GM19463 (cell line): ENCODE measurements at regions not wholly inside any gene's neighbourhood (a gene's known extent, or its start where the extent isn't known, plus 50 kb on each side); places are given as distances from the start of the nearest gene placed in this dataset.
"Not testable (repeated sequence)": the region's sequence is repeated elsewhere in the genome, so short reads cannot be mapped to it uniquely, and the experiment has no call there.

Source experiments
- ATAC-seq: cut with Tn5 transposase; IDR thresholded peaks from one replicate; pipeline ENCODE4 v1.9.1; 2021; ENCODE audit warnings: mild to moderate bottlenecking, moderate library complexity; ENCODE audit not compliant: unreplicated experiment

DNA sequence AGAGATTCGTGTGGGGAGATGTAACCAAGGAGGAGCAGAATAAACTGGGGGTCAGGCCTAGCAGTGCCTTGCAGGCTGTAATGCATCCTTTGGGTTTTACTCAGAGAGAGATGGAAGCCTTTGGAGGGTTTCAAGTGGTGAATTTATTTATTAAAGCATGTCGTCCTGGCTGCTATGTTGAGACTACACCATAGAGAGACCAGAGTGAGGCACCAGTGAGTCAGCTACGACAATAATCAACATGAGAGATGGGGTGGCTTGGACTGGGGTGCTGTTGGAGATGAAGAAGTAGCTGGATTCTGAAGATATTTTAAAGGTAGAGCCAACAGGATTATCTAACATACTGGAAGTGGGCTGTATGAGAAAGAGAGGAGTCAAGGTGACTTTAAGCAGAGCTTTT, 335.3 kb upstream of the ARHGEF26 start:
- ATAC-seq, result peak; percentile 48

- no peak for ATAC-seq
Observed at GRCh38 chr3:153789380-153789779, 331.8 kb upstream of the ARHGEF26 start.

- not testable (repeated sequence) for ATAC-seq
Observed at GRCh38 chr3:153797056-153797455, 324.1 kb upstream of the ARHGEF26 start.

GRCh38 chr3:153809097-153809496, 312.1 kb upstream of the ARHGEF26 start:
- no peak for ATAC-seq

- no peak for ATAC-seq
Observed at GRCh38 chr3:153818338-153818737, 302.9 kb upstream of the ARHGEF26 start.

DNA sequence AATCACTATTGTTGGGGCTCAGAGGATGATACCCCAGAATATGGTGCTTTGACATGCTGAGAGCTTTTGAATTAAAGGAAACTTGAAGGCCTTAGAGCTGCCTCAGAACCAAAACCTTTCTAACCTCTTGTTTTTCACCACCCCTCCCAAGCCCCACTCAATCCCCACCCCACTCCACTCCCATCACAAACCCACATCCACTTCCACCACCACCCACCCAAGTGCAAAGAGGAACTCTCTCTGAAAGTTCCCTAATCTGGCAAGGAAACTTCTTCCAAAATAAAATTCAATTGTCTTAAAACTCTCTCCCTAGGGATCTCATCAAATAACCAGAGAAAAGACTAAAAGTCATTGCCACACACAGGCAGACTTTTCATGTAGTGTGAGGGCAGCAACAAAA, 301.2 kb upstream of the ARHGEF26 start:
- ATAC-seq, result no peak

DNA sequence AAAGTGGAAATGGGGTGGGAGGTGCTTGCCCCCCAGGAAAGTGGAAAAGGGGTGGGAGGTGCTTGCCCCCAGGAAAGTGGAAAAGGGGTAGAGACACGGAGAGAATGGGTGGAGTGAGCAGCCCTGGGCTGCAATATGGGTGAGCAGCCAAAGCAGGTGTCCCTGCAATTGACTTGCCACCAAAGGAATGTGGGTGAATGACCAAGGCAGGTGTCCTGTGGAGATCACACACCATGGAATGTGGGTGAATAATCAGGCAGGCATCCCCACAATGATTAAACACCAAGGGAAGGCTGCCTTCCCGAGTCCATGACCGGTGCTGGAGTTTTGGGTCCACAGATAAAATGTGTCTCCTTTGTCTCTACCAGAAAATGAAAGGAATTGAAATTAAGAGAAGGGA, 292.8 kb upstream of the ARHGEF26 start:
- not testable (repeated sequence) for ATAC-seq

DNA sequence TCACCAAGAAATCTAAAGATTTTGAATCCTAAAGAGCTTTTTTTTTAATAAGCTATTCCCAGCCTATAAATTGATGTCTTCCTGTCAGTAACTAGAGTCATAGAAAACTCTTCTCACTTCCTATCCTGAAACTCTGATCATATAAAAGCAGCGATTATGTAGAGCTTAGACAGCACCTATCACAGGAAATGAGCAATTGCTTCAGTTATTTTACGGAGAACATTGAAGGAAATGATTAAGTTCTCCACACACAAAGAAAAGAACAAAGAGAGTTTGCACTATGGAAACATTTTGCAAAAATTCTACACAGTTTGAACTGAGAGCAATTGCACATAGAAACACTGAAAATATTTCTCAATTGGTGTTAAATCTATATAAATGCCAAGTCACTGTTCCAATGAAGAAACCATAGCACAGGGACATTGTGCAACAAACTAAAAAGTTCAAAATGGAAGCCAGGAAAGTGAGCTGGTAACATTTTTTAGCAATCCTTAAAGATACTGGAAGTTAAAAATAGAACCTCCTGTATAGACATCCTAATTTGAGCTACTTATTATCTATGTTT, 291.5 kb upstream of the ARHGEF26 start:
- no peak for ATAC-seq

GRCh38 chr3:153830552-153830951, 290.6 kb upstream of the ARHGEF26 start:
- ATAC-seq, result no peak

GRCh38 chr3:153835540-153835939, 285.6 kb upstream of the ARHGEF26 start:
- ATAC-seq, result peak; percentile 67

- no peak for ATAC-seq
Observed at GRCh38 chr3:153840487-153840886, 280.7 kb upstream of the ARHGEF26 start.

- ATAC-seq, result no peak
Observed at GRCh38 chr3:153843994-153844393, 277.2 kb upstream of the ARHGEF26 start.

DNA sequence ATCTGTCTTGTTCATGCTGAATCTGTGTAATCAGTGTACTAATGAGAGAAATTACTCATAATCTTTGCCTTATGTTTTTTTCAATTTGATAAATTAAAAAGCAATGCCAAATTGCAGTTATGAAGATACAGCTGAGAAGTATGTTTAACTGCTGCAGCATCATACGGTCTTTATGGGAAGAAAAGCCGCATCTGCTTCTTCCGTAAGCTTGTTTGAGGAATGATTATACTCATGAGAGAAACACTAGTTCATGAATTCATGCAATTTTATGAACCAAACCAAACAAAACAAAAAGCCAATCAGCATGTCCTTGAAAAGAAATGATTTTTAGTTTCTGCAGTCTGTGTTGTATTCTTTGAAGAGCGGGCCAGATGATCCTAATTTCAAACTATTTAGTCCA, 275.9 kb upstream of the ARHGEF26 start:
- no peak for ATAC-seq

- ATAC-seq, result no peak
Observed at GRCh38 chr3:153848702-153849101, 272.5 kb upstream of the ARHGEF26 start.

GRCh38 chr3:153852355-153852754, 268.8 kb upstream of the ARHGEF26 start:
- no peak for ATAC-seq

GRCh38 chr3:153853163-153853562, 268.0 kb upstream of the ARHGEF26 start:
- no peak for ATAC-seq

DNA sequence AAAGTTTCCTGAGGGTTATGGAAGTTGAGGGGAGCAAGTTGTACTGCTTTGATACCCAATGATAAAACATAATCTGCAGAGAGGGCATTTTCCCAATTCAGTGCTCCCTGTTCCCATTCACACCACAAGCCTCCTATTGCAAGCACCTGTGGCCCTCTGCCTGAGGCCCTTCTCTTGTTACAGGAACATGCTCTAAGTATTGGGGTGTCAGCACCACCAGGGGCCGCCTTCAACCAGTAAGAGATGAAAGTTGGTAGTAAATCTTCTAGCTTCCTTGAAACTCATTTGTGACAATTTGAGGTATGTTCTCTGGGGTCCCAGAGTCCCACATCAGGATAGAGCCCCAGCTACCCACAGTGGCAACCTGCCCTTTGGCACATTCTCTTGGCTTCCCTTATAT, 265.4 kb upstream of the ARHGEF26 start:
- peak; percentile 77 for ATAC-seq

DNA sequence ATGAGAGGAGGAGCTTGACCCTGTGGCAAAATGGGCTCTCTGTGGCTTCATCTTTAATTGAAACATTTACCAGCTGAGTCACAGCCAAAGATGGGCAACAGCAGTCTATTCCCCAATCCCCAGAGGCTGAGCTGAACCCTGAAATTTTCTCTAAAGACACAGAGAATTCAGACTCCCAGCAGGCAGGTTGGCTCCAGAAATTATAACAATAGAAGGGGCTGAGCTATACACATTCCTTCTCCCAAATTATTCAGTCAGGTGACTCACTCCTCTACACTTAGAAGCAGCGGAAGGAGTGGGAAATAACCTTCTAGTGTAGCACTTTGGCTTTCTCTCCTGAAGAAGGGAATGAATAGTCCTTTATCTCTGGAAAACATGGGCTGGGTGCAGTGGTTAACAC, 264.3 kb upstream of the ARHGEF26 start:
- no peak for ATAC-seq

DNA sequence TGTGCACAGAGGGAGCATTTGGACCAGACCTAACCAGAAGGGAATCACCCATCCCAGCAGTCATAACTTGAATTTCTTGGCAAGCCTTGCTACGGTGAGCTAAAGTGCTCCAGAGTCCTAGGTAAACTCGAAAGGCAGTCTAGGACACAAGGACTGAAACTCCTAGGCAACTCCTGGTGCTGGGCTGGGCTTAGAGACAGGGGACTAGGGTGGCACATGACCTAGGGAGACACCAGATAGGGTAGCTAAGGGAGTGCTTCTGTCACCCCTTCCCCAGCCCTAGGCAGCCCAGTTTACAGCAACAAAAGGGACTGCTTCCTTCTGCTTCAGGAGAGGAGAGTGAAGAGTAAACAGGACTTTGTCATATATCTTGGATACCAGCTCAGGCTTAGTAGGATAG, 256.4 kb upstream of the ARHGEF26 start:
- no peak for ATAC-seq

- no peak for ATAC-seq
Observed at GRCh38 chr3:153866901-153867300, 254.3 kb upstream of the ARHGEF26 start.

DNA sequence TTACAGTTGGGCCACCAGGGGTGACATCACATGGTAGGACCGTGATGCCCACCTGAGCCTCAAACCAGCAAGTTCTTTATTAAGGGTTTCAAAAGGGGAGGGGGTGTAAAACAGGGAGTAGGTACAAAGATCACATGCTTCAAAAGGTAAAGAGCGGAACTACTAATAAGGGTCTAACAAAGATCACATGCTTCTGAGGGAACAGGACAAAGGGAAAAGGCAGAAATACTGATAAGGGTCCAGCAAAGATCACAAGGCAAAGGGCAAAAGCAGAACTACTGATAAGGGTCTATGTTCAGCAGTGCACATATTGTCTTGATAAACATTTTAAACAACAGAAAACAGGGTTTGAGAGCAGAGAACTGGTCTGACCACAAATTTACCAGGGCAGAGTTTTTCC, 246.8 kb upstream of the ARHGEF26 start:
- ATAC-seq, result not testable (repeated sequence)

DNA sequence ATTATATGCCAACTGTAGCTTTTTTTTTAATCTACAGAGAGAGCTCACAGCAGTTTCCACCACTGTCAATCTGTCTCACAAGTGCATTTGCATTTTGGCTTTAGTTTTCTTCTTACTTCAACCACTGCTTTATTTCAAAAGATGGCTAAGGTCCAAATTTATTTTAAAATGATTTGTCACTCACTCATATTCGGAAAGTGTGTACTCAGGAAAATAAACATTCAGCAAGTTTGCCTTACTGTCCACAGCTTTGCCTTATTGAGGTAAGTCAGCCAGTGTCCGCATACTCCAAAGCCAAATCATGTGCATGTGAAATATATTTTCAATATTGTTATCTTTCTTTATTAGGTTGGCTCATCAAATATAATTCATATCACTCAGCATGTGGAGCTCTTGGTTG, 240.7 kb upstream of the ARHGEF26 start:
- no peak for ATAC-seq

DNA sequence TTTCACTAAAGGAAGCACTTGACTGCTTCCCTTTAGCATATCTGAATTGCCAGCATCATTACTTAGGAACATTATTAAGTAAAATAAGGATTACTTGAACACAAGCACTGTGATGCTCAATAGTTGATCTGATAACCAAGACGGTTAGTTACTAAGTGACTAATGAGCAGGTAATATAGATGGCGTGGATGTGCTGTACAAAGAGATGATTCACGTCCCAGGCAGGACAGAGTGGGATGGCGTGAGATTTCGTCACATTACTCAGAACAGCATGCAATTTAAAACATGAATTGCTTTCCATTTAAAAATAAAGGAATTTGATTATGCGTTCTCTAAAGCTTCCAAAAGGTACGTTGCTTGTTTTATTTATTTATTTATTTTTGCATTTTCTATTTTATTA, 240.0 kb upstream of the ARHGEF26 start:
- ATAC-seq, result no peak
